Activated T-cell treated with anti-CD3 and anti-CD28 coated beads, Interleukin-2, amount 50 U/mL, for 72 hours (primary cell): ENCODE measurements at regions not wholly inside any gene's neighbourhood (a gene's known extent, or its start where the extent isn't known, plus 50 kb on each side); places are given as distances from the start of the nearest gene placed in this dataset.

Source experiments
- ATAC-seq, 2 donors: fragments of 150-1000 bp; cut with Tn5 transposase; replicated peaks in 1 of 2; 2 replicates each; pipeline ENCODE4 v1.10.0; 2021; ENCODE audit warnings: moderate library complexity in 2 of 2, mild to moderate bottlenecking in 1 of 2
- DNase-seq, 2 donors: peaks; one replicate each; pipeline ENCODE4 v3.0.0; 2021 to 2022; ENCODE audit warnings: mixed read lengths in 1 of 2
- H3K27ac Mint-ChIP-seq: one replicate; pipeline ENCODE4 v1.8.0; 2022; ENCODE audit warnings: mild to moderate bottlenecking, moderate library complexity, mixed read lengths
- H3K27me3 Mint-ChIP-seq: one replicate; pipeline ENCODE4 v1.8.0; 2022; ENCODE audit warnings: low read depth, mixed read lengths
- H3K36me3 Mint-ChIP-seq, 2 donors: one replicate each; pipeline ENCODE4 v1.8.0; 2022; ENCODE audit warnings: mixed read lengths in 2 of 2, mild to moderate bottlenecking in 1 of 2; ENCODE audit not compliant: insufficient read depth in 2 of 2
- H3K4me1 Mint-ChIP-seq: one replicate; pipeline ENCODE4 v1.8.0; 2022; ENCODE audit warnings: low read depth, mixed read lengths
- H3K4me3 Mint-ChIP-seq, 2 donors: one replicate each; pipeline ENCODE4 v1.8.0; 2022; ENCODE audit warnings: mild to moderate bottlenecking in 2 of 2, mixed read lengths in 2 of 2, moderate library complexity in 2 of 2
- H3K9me3 Mint-ChIP-seq, 2 donors: one replicate each; pipeline ENCODE4 v1.8.0; 2022; ENCODE audit warnings: mixed read lengths in 2 of 2

- ATAC-seq (no peak), DNase-seq (no peak)
- H3K36me3 Mint-ChIP-seq = peaks cover 0 to 4% of the 10 kb centered on the region in 2 donors
- no peak overlapping the region for H3K27ac Mint-ChIP-seq
- H3K27me3 Mint-ChIP-seq = no peaks in the 10 kb centered on the region
- H3K9me3 Mint-ChIP-seq = peaks cover 0 to 2% of the 10 kb centered on the region in 2 donors
- H3K4me1 Mint-ChIP-seq = no peaks in the 10 kb centered on the region
- no peak overlapping the region for H3K4me3 Mint-ChIP-seq
Observed at GRCh38 chr10:130567436-130567835, 431.2 kb downstream of the GLRX3 start.

DNA sequence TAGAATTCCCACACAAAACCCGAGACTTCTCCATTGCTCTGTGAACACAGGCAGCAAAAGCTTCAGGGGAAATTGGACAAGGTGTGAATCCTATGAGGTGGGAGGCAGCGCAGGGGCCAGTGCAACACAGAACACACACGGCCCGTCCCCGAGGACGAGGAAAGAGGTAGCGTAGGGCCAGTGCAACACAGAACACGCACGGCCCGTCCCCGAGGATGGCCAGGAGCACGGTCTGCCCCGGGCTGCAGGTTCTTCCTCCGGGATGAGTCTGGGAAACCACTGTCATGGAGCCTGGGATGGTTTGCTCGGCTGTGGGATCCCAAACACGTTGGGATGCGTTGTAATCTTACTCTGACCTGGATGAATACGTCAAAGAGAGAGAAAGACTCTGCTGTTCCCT, 432.1 kb downstream of the GLRX3 start:
- Mint-ChIP-seq H3K27me3 (no peaks in the 10 kb centered on the region), H3K4me1 (no peaks in the 10 kb centered on the region), H3K27ac (no peak overlapping the region), H3K4me3 (no peak overlapping the region), H3K36me3 (peaks cover 0 to 4% of the 10 kb centered on the region in 2 donors), H3K9me3 (peaks cover 0 to 2% of the 10 kb centered on the region in 2 donors)
- DNase-seq (no peak), ATAC-seq (no peak)

- Mint-ChIP-seq H3K9me3 (no peaks in the 10 kb centered on the region), H3K4me1 (no peaks in the 10 kb centered on the region), H3K27me3 (no peaks in the 10 kb centered on the region), H3K4me3 (no peak overlapping the region), H3K36me3 (peaks cover 0 to 4% of the 10 kb centered on the region in 2 donors), H3K27ac (no peak overlapping the region)
- ATAC-seq = no peak
- no peak for DNase-seq
Observed at GRCh38 chr10:130570074-130570473, 433.9 kb downstream of the GLRX3 start.

- ATAC-seq (no peak), DNase-seq (no peak)
- Mint-ChIP-seq H3K4me1 (no peaks in the 10 kb centered on the region), H3K36me3 (peaks cover 0 to 4% of the 10 kb centered on the region in 2 donors), H3K27ac (no peak overlapping the region), H3K4me3 (no peak overlapping the region), H3K9me3 (peaks cover 0 to 2% of the 10 kb centered on the region in 2 donors), H3K27me3 (no peaks in the 10 kb centered on the region)
Observed at GRCh38 chr10:130571674-130572073, 435.5 kb downstream of the GLRX3 start.

- H3K27ac Mint-ChIP-seq = no peak overlapping the region
- peaks cover 0 to 2% of the 10 kb centered on the region in 2 donors for H3K9me3 Mint-ChIP-seq
- H3K4me3 Mint-ChIP-seq = no peak overlapping the region
- ATAC-seq (no peak), DNase-seq (no peak)
- H3K27me3 Mint-ChIP-seq = no peaks in the 10 kb centered on the region
- H3K4me1 Mint-ChIP-seq = no peaks in the 10 kb centered on the region
- H3K36me3 Mint-ChIP-seq = peaks cover 0 to 3% of the 10 kb centered on the region in 2 donors
Observed at GRCh38 chr10:130573446-130573845, 437.3 kb downstream of the GLRX3 start.

GRCh38 chr10:130575756-130576285, 439.6 kb downstream of the GLRX3 start:
- Mint-ChIP-seq H3K27me3 (peaks cover 10% of the 10 kb centered on the region), H3K36me3 (no peaks in the 10 kb centered on the region), H3K4me3 (no peak overlapping the region), H3K27ac (no peak overlapping the region), H3K9me3 (peaks cover 0 to 2% of the 10 kb centered on the region in 2 donors), H3K4me1 (no peaks in the 10 kb centered on the region)
- DNase-seq = no peak
- ATAC-seq = no peak

DNA sequence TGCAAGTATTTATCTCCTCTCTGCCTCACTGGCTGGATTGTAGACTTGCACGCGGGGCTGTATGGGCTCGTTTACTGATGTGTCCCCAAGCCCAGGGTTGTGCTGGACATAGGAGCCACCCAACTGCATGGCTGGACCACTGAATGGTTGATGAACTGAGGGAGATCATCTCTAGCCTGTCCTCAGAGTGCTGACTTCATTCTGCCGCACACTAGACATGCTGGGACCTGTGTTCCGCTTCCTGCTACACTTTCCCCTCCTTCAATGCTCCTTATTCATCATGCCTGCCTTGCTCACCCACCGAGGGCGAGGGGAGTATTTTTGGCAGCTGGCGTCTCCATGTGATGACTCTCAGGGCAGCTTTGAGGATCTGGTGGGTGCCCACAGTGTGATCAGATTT, 440.2 kb downstream of the GLRX3 start:
- peaks cover 10% of the 10 kb centered on the region for H3K27me3 Mint-ChIP-seq
- H3K27ac Mint-ChIP-seq = no peak overlapping the region
- H3K4me1 Mint-ChIP-seq = no peaks in the 10 kb centered on the region
- peaks cover 0 to 2% of the 10 kb centered on the region in 2 donors for H3K9me3 Mint-ChIP-seq
- no peak overlapping the region for H3K4me3 Mint-ChIP-seq
- ATAC-seq (no peak), DNase-seq (no peak)
- no peaks in the 10 kb centered on the region for H3K36me3 Mint-ChIP-seq

DNA sequence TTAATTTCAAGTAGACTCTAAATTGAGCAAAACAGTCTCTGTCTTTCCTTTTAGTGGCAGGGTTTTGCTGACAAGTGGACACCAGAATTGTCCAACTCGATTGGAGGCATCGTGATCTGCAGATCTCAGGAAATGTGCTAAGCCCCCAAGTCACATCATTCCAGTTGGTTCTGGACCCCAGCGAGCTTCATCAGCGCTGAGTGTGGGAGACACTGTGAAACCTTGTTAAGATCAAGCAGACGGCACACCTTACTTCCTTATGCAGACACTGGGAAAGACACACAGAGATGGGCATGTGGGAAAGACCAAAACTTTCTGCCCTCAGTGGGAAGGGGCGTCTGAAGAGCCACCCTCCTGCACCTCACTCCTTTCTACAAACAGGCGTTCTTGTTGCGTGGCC, 440.8 kb downstream of the GLRX3 start:
- ATAC-seq (no peak), DNase-seq (no peak)
- no peaks in the 10 kb centered on the region for H3K36me3 Mint-ChIP-seq
- H3K4me1 Mint-ChIP-seq = no peaks in the 10 kb centered on the region
- peaks cover 0 to 2% of the 10 kb centered on the region in 2 donors for H3K9me3 Mint-ChIP-seq
- H3K27me3 Mint-ChIP-seq = peaks cover 10% of the 10 kb centered on the region
- no peak overlapping the region for H3K4me3 Mint-ChIP-seq
- no peak overlapping the region for H3K27ac Mint-ChIP-seq

DNA sequence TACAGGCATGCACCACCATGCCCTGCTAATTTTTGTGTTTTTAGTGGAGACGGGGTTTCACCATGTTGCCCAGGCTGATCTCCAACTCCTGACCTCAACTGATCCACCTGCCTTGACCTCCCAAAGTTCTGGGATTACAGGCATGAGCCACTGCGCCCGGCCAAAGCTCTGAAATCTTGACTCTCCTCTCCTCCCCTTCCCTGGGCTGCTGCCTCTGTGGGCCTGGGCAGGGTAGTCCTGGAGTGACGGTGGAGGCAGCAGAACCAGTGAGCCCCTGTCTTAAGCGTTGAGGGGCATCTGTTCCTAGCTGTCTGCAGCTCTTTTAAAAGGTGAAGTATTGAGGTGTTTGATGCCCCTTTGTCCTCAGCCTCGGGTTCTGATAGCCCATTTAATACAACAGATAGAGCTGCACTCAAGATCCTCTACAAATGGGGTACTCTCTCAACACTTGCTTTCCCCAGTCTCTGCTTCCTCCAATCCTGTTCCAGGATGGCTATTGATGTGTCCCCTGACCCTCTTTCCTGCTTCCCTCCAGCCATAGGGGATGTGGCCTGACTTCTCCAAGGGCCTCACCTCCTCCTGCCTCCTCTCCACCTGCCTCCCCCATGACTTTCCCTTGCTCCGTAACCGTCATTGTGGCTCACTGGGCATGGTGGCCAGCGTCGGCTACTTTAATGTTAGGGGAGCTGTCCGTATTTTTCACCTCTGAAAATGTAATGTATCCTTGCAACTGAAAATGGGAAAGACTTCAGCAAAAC, 442.5 kb downstream of the GLRX3 start:
- Mint-ChIP-seq H3K27me3 (peaks cover 10% of the 10 kb centered on the region), H3K4me3 (no peak overlapping the region), H3K36me3 (no peaks in the 10 kb centered on the region), H3K27ac (no peak overlapping the region), H3K4me1 (no peaks in the 10 kb centered on the region), H3K9me3 (peaks cover 0 to 2% of the 10 kb centered on the region in 2 donors)
- DNase-seq = no peak
- ATAC-seq = no peak

DNA sequence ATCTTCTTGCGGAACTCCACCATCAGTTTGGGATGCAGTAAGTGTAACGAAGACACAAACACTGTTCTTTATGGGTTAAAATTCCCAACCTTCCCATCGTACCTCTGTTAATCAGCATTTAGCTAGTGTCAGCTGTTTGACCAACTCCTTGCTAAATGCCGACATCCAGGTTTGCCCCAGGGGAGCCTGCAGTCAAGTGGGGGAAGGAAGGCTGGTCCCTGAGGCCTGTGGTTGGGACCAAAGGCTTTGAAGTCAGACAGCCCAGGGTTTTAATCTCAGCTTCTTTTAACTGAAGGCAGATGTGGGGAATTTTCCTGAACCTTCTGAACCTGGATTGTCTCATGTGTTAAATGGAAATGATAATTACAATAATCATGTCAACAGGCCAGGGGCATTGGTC, 443.7 kb downstream of the GLRX3 start:
- no peak overlapping the region for H3K4me3 Mint-ChIP-seq
- DNase-seq (no peak), ATAC-seq (no peak)
- peaks cover 10% of the 10 kb centered on the region for H3K27me3 Mint-ChIP-seq
- H3K27ac Mint-ChIP-seq = no peak overlapping the region
- H3K4me1 Mint-ChIP-seq = no peaks in the 10 kb centered on the region
- H3K36me3 Mint-ChIP-seq = no peaks in the 10 kb centered on the region
- peaks cover 0 to 2% of the 10 kb centered on the region in 2 donors for H3K9me3 Mint-ChIP-seq

GRCh38 chr10:130580975-130581374, 444.8 kb downstream of the GLRX3 start:
- Mint-ChIP-seq H3K36me3 (no peaks in the 10 kb centered on the region), H3K4me1 (no peaks in the 10 kb centered on the region), H3K27ac (no peak overlapping the region), H3K27me3 (peaks cover 10% of the 10 kb centered on the region), H3K4me3 (no peak overlapping the region), H3K9me3 (peaks cover 0 to 2% of the 10 kb centered on the region in 2 donors)
- ATAC-seq (no peak), DNase-seq (no peak)

DNA sequence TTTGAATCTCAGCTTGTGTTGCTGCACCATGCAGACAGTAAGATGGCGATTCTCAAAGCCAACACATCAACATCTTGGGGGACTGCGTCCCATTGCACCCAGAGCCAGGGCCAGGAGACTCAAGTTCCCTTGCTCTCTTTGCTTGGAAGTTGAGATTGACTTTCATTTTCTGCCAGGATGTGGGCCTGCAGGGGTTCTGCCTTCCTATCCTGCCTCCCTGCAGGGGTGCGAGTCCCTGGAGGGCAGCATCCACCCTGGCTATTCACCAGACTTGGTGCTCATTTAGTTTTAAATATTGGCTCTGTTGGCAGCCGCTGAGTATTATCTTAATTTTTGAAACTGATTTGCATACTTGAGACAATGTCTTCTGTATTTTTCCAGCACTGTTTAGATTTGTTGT, 451.5 kb downstream of the GLRX3 start:
- no peak overlapping the region for H3K27ac Mint-ChIP-seq

DNA sequence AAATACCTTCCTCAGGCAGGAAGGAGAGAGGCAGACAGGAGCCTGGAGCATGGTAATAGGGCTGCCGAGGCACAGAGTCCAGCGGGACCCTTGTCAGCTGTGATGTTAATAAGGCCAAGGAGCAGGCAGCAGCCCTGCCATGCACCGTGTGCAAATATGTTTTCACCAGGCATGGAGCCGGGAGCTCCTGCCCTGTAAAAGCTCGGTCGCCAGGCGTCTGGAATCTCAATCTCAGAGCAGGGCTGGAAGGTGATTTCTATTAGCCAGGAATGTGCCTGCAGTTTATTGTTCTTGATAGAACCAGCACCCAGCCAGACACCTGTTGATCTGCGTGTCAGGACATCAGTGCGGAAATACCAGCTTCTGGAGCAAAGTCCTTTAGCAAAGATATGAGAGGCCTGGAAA, 469.8 kb downstream of the GLRX3 start:
- Mint-ChIP-seq H3K4me3 (no peak overlapping the region), H3K27ac (no peak overlapping the region), H3K4me1 (no peaks in the 10 kb centered on the region), H3K36me3 (no peaks in the 10 kb centered on the region), H3K27me3 (peaks cover 5% of the 10 kb centered on the region), H3K9me3 (peaks cover 0 to 1% of the 10 kb centered on the region in 2 donors)
- DNase-seq (no peak), ATAC-seq (no peak)

More for the DNA sequence above, 451.5 kb downstream of the GLRX3 start:
- ATAC-seq = no peak
- no peak for DNase-seq
- H3K27me3 Mint-ChIP-seq = peaks cover 16% of the 10 kb centered on the region
- no peak overlapping the region for H3K4me3 Mint-ChIP-seq
- peaks cover 3 to 4% of the 10 kb centered on the region in 2 donors for H3K9me3 Mint-ChIP-seq
- H3K4me1 Mint-ChIP-seq = no peaks in the 10 kb centered on the region
- H3K36me3 Mint-ChIP-seq = no peaks in the 10 kb centered on the region

GRCh38 chr10:130607366-130607765, 471.2 kb downstream of the GLRX3 start:
- Mint-ChIP-seq H3K9me3 (peaks cover 1 to 3% of the 10 kb centered on the region in 2 donors), H3K27me3 (peaks cover 5% of the 10 kb centered on the region), H3K36me3 (no peaks in the 10 kb centered on the region), H3K4me3 (no peak overlapping the region), H3K27ac (no peak overlapping the region), H3K4me1 (no peaks in the 10 kb centered on the region)
- ATAC-seq = no peak
- no peak for DNase-seq
